ENCODE measurements at regions not wholly inside any gene's neighbourhood (a gene's known extent, or its start where the extent isn't known, plus 50 kb on each side); places are given as distances from the start of the nearest gene placed in this dataset.
"Not testable (repeated sequence)": the region's sequence is repeated elsewhere in the genome, so short reads cannot be mapped to it uniquely, and the experiment has no call there.

DNA sequence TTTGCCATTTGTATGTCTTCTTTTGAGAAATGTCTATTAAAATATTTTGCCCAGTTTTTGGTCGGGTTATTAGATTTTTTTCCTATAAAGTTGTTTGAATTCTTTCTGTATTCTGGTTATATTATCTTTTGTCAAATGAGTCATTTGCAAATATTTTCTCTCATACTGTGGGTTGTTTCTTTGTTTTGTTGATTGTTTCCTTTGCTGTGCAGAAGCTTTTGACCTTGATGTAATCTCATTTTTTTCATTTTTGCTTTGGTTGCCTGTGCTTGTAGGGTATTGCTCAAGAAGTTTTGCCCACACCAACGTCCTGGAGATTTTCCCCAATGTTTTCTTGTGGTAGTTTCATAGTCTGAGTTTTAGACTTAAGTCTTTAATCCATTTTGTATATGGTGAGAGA, 245.7 kb downstream of the ADCYAP1 start:
- DNase-seq = no peak

DNA sequence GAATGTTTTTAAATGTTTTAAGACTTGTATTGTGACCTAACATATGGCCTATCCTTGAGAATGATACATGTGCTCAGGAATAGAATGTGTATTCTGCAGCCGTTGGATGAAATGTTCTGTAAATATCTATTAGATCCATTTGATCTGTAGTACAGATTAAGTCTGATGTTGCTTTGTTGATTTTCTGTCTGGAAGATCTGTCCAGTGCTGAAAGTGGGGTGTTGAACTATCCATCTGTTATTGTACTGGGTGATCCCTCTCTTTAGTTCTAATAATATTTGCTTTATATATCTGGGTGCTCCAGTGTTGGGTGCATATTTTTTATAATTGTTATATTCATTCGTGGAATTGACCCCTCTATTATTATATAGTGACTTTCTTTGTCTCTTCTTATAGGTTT, 248.3 kb downstream of the ADCYAP1 start:
- not testable (repeated sequence) for DNase-seq

DNA sequence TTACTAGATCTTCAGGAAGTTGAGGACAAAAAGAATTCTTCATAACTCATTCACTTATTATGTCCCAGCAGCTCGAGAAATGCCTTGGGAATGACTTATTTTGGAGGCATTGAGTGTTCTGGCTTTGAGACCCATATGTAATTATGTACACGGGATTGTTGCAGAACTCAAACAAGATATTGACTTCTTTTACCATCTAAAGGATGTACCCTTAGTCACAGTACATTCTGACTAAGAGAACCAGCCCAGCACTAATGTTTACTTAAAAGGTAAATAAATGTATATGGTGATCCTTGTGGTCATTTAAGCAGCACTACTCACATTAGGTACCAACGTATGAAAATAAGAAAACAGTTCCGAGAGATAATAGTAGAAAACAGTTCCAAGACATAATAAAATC, 268.9 kb downstream of the ADCYAP1 start:
- DNase-seq = no peak

DNA sequence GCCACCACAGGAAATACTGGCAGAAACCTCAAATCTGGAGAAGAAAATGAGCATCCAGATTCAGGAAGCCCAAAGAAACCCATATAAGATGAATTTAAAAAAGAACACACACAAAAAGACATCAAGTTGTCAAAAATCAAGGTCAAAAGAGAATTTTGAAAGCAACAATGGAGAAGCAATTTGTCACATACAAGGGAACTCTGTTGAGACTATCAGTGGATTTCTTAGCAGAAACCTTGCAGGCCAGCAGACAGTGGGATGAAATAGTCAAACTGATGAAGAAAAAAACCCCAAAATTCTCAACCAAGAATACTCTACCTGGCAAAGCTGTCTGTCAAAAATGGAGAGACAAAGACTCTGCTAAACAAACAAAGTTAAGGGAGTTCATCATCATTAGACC, 272.6 kb downstream of the ADCYAP1 start:
- no peak for DNase-seq

DNA sequence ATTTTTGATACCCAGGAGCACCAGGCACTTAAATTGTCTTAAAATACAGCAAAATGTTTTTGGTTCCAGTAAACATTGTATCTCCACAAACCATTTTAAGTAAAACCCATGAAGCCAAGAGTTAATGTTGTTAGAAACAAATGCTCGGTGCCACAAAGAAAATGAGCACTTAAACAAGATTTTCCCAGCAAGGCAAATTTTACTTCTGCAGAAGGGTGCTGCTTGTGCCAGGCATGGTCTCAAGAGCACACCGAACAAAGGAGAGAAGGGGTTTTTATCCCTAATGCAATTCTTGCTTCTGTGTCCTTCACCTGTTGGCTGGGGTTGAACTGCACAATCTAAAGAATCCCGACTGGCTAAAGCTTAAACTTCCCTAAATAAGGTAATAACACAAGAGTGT, 286.7 kb downstream of the ADCYAP1 start:
- no peak for DNase-seq

DNA sequence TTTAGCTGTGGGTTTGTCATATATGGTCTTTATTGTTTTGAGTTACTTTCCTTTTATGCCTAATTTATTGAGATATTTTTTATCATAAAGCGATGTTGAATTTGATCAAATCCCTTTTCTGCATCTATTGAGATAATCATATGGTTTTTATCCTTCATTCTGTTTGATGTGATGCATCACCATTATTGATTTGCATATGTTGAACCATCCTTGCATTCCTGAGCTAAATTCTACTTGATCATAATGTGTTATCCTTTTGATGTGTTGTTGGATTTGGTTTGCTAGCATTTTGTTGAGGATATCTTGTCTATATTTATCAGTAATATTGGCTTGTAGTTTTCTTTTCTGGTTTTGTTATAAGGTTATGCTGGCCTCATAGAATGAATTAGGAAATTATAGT, 308.5 kb downstream of the ADCYAP1 start:
- DNase-seq = no peak

DNA sequence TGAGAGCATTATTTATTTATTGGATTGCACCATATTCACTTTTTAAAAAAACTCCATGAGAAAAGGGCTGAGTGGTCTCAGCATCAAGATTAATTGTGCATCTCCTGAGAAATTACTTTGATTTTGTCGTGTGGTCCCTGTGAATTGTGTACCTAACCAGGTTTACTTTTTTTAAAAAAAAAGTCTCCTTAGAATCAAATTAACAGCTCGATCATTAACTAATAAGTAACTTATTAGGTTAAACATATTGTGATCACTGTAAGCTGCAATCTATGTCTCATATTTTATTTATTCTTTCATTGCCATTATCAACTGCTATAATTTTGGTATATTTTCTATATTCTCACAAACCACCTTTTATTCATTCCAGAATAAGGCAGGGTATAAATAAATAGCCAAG, 318.2 kb downstream of the ADCYAP1 start:
- DNase-seq = no peak

DNA sequence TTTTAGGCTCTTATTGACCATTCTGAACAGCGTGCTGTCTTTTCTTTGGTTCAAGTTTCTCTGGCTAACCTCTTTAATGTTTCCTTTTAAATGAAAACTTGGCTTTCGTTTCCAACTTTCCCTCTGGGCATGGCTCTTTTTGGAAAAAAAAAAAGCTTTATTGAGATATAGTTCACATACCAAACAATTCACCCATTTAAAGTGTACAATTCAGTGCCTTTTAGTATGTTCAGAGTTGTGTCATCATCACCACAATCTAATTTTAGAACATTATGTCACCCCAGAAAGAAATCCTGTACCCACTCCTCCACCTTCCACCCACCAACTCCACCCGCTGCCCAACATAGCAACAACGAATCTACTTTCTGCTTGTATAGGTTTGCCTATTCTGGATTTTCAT, 322.4 kb downstream of the ADCYAP1 start:
- DNase-seq = no peak

DNA sequence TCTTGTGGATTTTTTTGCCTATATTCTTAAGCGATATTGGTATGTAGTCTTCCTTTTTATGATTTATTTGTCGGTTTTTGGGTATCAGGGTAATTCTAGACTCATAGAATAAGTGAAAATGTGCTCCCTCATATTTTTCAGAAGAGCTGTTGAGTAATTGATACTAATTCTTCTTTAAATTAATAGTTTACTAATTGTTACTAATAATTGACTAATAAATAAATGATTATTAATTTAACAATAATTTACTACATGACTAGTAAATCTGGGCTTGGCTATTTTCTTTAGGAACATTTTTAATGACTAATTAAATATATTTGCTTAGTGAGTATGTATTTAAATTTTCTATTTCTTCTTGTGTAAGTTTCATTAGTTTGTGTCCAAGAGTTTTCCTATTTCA, 325.0 kb downstream of the ADCYAP1 start:
- no peak for DNase-seq

DNA sequence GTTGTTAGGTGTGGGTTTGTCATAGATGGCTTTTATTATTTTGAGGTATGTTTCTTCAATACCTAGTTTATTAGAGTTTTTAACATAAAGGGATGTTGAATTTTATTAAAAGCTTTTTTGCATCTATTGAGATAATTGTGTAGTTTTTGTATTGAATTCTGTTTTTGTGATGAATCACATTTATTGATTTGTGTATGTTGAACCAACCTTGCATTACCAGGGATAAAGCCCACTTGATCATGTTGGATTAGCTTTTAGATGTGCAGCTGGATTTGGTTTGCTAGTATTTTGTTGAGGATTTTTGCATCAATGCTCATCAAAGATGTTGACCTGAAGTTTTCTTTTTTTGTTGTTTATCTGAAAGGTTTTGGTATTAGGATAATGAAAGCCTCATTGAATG, 328.2 kb downstream of the ADCYAP1 start:
- DNase-seq = no peak

DNA sequence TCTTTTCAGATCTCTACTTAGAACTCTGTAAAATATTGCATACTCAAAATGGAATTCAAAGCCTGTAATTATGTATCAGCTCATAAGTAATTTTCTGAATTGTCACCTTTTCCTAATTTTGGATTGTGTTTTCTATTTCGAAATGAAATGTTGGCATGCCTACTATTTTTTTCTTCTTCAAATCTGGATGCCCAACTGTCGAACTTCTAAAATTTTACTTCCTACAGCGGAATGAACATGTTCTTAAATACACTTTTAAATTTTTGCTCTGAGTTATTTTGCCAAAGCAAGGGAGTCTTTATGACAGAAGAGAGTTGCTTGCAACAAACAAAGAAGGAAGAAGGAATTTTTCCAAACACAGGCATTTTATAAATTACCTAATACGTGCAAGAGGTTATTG, 336.0 kb downstream of the ADCYAP1 start:
- no peak for DNase-seq

DNA sequence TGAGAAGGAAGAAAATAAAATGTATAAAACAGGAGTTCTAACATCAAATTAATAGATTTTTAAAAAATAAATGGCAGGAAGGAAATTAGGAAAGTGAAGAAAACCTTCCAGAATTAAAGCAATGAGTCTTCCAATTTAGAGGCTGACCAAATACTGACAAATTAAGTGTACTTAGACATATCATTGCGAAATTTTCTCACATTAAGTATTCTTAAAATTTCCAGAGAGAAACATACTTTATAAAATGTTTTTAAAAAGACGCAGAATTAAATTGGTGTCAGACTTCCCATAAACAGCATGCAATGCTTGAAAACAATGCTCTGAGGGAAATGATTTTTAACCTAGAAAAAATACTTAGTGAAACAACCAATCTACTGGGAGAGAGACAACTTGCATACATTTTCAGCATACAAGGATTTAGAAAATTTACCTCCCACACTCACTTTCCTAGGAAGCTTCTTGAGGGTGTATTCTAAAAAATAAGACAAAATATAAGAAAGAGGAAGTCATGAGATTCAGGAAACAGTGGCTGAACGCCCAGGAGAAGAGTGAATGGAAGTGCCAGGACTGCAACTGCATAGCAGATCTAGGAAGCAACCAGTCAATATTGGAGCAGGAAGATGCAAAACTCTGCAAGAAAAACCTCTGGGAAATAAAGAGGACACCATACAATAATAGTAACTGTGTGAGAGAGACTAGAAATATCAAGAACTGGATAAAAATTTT, 339.9 kb downstream of the ADCYAP1 start:
- no peak for DNase-seq

DNA sequence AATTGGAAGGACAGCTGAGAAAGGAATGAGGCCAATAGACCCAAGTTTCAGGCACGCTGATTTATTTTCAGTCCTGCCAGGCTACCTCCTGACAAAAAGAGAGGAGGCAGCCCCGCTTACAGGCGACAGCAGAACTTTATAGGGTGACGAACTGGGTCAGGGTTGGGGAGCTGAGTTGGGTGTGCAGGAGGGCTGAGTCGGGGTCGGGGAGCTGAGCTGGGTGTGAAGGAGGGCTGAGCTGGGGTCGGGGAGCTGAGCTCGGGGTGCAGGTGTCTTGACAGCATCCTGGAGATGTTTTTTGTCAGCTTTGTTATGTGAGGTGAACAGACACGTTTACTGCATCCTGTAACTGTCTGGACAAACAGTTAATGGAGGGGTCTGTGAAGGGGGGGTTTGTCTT, 342.2 kb downstream of the ADCYAP1 start:
- no peak for DNase-seq

DNA sequence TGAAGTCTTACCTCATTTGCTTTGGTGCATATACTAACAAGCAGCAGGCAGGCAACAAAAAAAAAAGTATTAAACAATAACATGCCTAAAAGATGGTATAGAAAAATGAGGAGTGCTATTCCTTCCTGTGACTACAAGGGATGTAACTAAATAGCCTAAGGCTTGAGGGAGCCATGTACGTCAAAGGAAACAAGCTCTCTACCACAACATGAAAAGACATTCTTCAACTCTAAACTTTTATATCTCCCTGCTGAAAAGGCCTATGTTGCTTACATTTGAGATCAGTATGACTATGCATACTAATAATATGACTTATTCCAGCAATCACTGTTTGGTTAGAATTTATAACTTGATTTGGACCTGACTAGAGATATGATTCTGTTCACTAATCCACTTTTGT, 347.9 kb downstream of the ADCYAP1 start:
- no peak for DNase-seq

DNA sequence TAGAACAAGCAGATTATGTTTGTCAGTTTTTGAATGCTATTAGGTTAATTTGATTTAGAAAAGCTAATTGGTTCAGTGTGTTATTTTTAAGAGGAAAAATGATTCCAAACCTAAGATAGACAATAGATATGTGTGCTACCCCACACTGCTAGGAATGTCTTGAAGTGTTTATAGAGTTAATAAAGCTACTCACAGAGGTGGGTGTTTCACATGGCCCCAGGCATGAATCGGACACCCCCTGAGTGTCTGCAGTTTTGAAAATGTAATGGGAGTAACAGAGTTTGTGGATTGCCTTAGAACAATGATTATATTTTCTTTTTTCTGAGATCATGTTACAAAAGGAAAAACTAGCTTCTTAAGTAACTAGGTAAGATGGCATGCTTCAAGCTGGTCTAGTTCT, 348.3 kb downstream of the ADCYAP1 start:
- no peak for DNase-seq

DNA sequence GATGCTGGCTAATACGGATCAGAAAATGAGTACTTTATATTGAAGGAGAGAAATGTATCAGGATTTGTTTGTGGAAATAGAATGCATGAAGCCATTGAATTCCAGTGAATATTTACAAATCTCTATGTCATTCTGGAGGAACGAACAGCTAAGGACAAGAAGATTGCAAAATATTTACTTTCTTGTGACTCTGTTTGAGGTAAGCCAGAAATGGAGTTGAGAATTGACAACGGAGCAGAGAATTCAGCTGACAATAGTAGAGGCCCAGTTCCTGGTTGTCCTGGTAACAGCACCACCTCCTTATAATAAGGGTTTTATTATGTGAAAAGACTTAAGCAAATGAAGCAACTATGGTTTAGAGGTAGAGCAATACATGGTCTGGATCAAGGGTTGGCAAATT, 349.2 kb downstream of the ADCYAP1 start:
- DNase-seq = no peak

DNA sequence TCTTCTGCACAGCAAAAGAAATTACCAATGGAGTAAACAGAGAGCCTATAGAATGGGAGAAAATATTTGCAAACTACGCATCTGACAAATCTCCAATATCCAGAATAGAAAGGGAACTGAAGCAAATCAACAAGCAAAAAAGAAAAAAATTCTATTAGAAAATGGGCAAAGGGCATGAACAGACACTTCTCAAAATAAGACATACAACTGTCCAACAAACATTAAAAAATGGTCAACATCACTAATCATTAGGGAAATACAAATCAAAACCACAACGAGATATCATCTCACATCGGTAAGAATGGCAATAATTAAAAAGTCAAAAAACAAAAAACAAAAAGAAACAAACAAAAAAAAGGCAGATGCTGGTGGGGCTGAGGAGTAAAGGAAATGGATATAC, 356.4 kb downstream of the ADCYAP1 start:
- no peak for DNase-seq

DNA sequence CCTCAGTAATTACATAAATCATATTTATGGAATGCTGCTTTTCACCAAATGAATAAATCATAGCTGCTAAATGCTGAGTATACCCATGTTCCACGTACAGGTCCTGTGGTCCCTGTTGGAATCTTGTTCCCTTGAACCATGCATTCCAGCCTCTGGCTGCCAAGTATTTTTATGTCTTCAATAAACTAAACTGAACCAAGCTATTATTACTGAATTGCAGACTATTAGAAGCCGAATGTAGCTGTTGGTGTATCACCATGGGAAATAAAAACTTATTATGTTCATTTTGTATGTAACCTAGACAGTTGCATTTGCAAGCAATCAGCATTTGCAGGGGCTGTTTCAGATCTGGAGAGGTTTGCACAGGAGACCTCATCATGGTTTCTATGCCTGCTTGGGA, 362.4 kb downstream of the ADCYAP1 start:
- no peak for DNase-seq

DNA sequence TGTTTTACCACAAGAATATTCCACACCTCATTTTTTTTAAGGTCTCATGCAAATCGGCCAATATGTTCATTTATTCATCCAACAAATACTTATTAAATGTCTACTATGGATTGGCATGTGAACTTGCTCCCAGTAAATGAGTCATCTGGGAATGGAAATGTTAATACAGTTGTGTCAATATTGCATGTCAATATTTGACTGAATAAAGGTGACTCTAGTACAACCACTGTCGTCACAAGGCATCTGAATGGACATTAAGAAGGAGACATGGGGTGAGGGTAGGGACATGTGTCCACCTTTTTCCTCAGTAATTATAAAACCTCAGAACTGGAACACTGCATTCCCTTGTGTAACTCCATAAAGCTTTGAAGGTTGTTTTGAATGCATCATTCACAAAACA, 365.4 kb downstream of the ADCYAP1 start:
- DNase-seq = no peak

DNA sequence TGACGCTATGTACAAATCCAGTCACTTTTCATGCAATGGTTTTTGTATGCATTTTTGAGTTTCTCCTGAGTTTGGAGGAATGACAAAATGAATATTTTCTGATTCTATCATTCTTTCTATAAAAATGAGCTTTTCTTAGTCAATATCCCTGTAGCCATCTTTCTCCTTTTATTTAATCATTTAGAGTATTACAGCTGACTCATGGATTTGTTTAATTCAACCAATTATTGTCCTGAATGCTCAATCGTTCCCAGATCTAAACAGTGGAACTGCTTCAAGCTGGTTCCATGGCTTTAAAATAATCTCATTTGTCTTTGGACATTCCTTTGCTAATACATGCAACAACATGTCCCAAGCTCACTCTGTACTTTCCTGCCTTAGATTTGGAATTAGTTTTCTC, 368.8 kb downstream of the ADCYAP1 start:
- no peak for DNase-seq

DNA sequence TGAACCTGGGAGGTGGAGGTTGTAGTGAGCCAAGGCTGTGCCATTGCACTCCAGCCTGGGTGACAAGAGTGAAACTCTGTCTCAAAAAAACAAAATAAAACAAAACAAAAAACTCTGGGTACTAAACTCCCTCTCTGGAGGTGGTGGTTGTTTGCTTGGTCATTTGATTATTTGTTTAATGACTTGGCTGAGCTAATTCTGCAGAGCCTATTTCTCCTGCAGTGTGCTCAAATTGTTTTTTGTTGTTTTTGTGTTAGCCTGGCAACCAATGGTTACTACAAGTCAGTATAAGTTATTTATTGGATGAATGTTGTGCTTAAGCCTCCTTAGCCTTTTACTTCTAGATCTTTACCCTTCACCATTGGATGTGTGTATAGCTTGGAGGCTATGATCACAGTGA, 387.5 kb downstream of the ADCYAP1 start:
- DNase-seq = no peak

DNA sequence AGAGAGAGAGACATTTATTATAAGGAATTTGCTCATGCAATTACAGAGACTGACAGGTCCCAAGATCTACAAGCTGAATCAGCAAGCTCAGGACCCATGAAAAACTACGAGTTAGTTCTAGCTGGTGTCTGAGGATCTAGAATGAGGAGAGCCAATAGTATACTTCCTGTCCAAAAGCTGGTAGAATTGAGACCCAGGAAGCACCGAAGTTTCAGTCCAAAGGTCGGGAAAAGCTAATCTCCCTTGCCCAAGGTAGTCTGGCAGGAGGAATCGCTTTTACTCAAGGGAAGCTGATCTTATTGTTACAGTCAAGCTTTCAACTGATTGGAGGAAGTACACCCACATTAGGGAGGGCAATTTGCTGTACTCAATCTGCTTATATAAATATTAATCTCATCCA, 389.6 kb downstream of the ADCYAP1 start:
- no peak for DNase-seq

DNA sequence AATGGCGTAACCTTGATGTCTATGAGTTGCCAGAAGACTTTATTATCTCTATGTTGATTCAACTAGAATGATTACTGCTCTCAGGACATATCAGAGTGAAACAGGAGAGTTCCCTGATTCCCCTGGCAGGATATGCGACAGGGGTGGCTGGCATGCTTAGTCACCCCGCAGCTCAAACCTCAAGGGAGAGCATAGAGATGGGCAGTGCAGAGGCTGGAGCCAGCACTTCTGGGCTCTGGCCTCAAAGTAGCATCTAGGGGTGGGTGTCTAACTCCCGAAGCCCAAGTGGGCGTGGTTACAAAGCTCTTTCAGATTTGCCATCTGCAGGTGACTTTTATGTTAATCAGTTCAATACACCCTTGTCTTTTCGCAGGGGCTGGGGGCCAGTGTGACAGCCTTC, 391.6 kb downstream of the ADCYAP1 start:
- DNase-seq = no peak

DNA sequence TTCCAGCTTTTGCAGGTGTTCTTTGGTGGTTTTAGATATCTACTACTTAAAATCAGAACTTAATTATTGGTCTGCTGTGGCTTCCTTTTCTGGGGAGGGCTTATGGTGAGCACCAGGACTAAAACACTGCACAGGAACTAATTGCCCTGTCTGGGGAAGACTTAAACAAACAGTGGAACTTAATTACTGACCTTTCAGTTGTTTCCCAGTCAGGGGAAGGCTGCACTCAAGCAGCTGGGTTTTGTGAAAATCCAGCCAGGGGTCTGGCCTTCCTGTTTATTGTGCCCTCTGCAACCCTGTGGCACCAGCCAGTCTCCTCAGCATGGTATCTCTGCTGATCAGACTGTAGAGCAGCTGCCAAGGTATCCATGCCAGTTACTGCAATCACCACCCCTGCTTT, 398.2 kb downstream of the ADCYAP1 start:
- DNase-seq = no peak

DNA sequence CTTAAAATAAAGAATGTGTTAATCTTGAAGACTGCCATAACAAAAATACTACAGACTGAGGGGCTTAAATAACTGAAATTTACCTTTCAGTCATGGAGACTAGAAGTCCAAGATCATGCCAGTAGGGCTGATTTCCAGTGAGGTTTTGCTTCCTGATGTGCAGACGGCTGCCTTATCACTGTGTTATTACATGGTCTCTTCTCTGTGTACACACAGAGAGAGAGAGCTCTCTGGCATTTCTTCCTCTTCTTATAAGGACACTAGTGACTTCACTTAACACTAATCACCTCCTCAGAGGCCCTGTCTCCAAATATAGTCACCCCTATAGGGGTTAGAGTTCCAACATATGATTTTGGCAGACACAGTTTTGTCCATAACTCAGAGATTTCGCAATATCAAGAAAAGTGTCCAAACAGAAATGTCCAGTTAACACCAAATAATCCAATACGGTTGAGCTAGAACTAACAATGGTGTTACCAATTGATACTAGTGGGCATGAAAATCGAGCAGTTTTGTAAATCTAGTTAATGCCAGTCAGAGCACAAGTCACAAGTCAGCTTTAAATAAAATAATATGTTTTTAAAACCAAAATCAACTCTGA, 399.8 kb downstream of the ADCYAP1 start:
- DNase-seq = no peak

All from femur (tissue), 1 donor.